Ramos (cell line): ENCODE measurements at regions not wholly inside any gene's neighbourhood (a gene's known extent, or its start where the extent isn't known, plus 50 kb on each side); places are given as distances from the start of the nearest gene placed in this dataset.

Source experiments
- in situ Hi-C: fragments of 300-500 bp; cut with MboI; formaldehyde crosslinking; loops from one replicate; pipeline ENCODE4 v1.14.3; 2022; ENCODE audit warnings: low sequenced_read_pairs; ENCODE audit not compliant: unreplicated experiment

GRCh38 chr5:82396396-82396795, 118.2 kb upstream of the RPS23 start:
- in situ Hi-C loops = no loop called here

- in situ Hi-C loops = no loop called here
Observed at GRCh38 chr5:82393951-82394350, 115.8 kb upstream of the RPS23 start.

- in situ Hi-C loops = no loop called here
Observed at GRCh38 chr5:82390088-82390487, 111.9 kb upstream of the RPS23 start.

GRCh38 chr5:82389347-82389746, 111.2 kb upstream of the RPS23 start:
- in situ Hi-C loops = no loop called here

GRCh38 chr5:82388181-82388580, 110.0 kb upstream of the RPS23 start:
- in situ Hi-C loops = no loop called here

- in situ Hi-C loops = no loop called here
Observed at GRCh38 chr5:82387819-82388166, 109.6 kb upstream of the RPS23 start.

GRCh38 chr5:82387001-82387818, 109.1 kb upstream of the RPS23 start:
- in situ Hi-C loops = no loop called here

GRCh38 chr5:82386576-82386975, 108.4 kb upstream of the RPS23 start:
- in situ Hi-C loops = no loop called here

- in situ Hi-C loops = no loop called here
Observed at GRCh38 chr5:82384034-82384750, 106.0 kb upstream of the RPS23 start.

GRCh38 chr5:82381591-82381990, 103.4 kb upstream of the RPS23 start:
- in situ Hi-C loops = no loop called here

GRCh38 chr5:82376307-82376706, 98.2 kb upstream of the RPS23 start:
- in situ Hi-C loops = no loop called here

- in situ Hi-C loops = no loop called here
Observed at GRCh38 chr5:82375488-82376244, 97.5 kb upstream of the RPS23 start.

- in situ Hi-C loops = loop anchor here (25.0 kb wide), 1 partner anchor 1063 kb away; no protein-coding TSS in a partner anchor
Observed at GRCh38 chr5:82374637-82375036, 96.5 kb upstream of the RPS23 start.

- in situ Hi-C loops = loop anchor here (25.0 kb wide), 1 partner anchor 1069 kb away; no protein-coding TSS in a partner anchor
Observed at GRCh38 chr5:82367930-82368329, 89.8 kb upstream of the RPS23 start.

GRCh38 chr5:82365744-82366228, 87.6 kb upstream of the RPS23 start:
- in situ Hi-C loops = loop anchor here (25.0 kb wide), 1 partner anchor 1072 kb away; no protein-coding TSS in a partner anchor

GRCh38 chr5:82365026-82365425, 86.9 kb upstream of the RPS23 start:
- in situ Hi-C loops = loop anchor here (25.0 kb wide), 1 partner anchor 1072 kb away; no protein-coding TSS in a partner anchor

- in situ Hi-C loops = loop anchor here (25.0 kb wide), 1 partner anchor 1073 kb away; no protein-coding TSS in a partner anchor
Observed at GRCh38 chr5:82364497-82364896, 86.3 kb upstream of the RPS23 start.

- in situ Hi-C loops = loop anchor here (25.0 kb wide), 1 partner anchor 1074 kb away; no protein-coding TSS in a partner anchor
Observed at GRCh38 chr5:82363524-82363923, 85.4 kb upstream of the RPS23 start.

- in situ Hi-C loops = loop anchor here (25.0 kb wide), 1 partner anchor 1075 kb away; no protein-coding TSS in a partner anchor
Observed at GRCh38 chr5:82362636-82363035, 84.5 kb upstream of the RPS23 start.

- in situ Hi-C loops = loop anchor here (25.0 kb wide), 1 partner anchor 1077 kb away; no protein-coding TSS in a partner anchor
Observed at GRCh38 chr5:82360022-82360421, 81.9 kb upstream of the RPS23 start.
